Tibial nerve (tissue), 4 donors: ENCODE measurements at regions not wholly inside any gene's neighbourhood (a gene's known extent, or its start where the extent isn't known, plus 50 kb on each side); places are given as distances from the start of the nearest gene placed in this dataset.

Source experiments
- DNase-seq, 2 donors: peaks; one replicate each; pipeline ENCODE4 v3.0.0-alpha.2; 2019; ENCODE audit warnings: low spot score in 2 of 2
- H3K27ac ChIP-seq, 4 donors: fragments of 200-600 bp; sonication (generic) in 3 of 4; one replicate each; pipeline ENCODE4 v1.5.1; 2017 to 2019; ENCODE audit warnings: mild to moderate bottlenecking in 1 of 4
- H3K27me3 ChIP-seq, 2 donors: fragments of 200-600 bp; sonication (generic) in 1 of 2; one replicate each; pipeline versions ENCODE4 v1.5.1 to v1.6.0; 2017 to 2019
- H3K36me3 ChIP-seq, 3 donors: fragments of 200-600 bp; sonication (generic); one replicate each; pipeline ENCODE4 v1.5.1; 2018 to 2019
- H3K4me1 ChIP-seq, 4 donors: fragments of 200-600 bp; sonication (generic) in 3 of 4; one replicate each; pipeline ENCODE4 v1.5.1; 2017 to 2019
- H3K4me3 ChIP-seq, 4 donors: fragments of 200-600 bp; sonication (generic) in 3 of 4; one replicate each; pipeline ENCODE4 v1.5.1; 2017 to 2019; ENCODE audit warnings: mild to moderate bottlenecking in 1 of 4, moderate library complexity in 1 of 4
- H3K9me3 ChIP-seq, 4 donors: fragments of 200-600 bp; sonication (generic) in 3 of 4; one replicate each; pipeline ENCODE4 v1.5.1; 2017 to 2019
- EP300 ChIP-seq, 2 donors: sonication (generic); formaldehyde crosslinking; IDR thresholded peaks; one replicate each; pipeline ENCODE4 v1.6.1; 2017; ENCODE audit warnings: antibody characterized with exemption in 2 of 2, mild to moderate bottlenecking in 1 of 2
- POLR2A ChIP-seq, 2 donors: fragments of 450-650 bp; IDR thresholded peaks; one replicate each; pipeline ENCODE4 v1.6.1; 2017; ENCODE audit warnings: antibody characterized with exemption in 2 of 2, mild to moderate bottlenecking in 2 of 2, moderate library complexity in 2 of 2
- WGBS, 2 donors: methylation state at CpG; one replicate each; pipeline ENCODE4 v1.1.5; 2018; 5-methylcytosine and 5-hydroxymethylcytosine counted together
- TF ChIP-seq, protein P1 (sequence below), 5 experiments: fragments of 200-600 bp in 3 of 5; fragments of 450-650 bp in 2 of 5; sonication (generic) in 3 of 5; IDR thresholded peaks; one replicate each; pipeline ENCODE4 v1.5.1; 2016 to 2019; ENCODE audit warnings: antibody characterized with exemption in 5 of 5, mild to moderate bottlenecking in 3 of 5, moderate library complexity in 2 of 5

DNA sequence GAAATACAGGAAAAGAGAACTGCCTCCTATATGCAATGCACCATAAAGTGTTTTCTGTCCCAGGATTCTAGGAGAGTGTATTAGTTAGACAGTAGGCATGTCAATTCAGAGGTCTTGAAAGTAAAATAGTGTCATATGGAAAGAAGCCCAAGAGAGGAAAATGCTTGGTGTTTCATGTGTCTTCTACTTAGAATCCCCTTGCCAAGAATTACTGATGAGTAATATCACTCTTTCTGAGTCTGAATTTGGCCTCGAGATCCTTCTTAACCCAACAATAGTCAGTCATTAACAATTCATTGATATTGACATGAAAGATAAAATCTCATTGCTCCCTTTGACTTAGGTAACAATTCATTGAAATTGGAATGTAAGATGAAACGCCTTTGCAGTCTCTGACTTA is 972.2 kb downstream of the TTLL7 start:
- H3K4me3 ChIP-seq, result no peak overlapping the region
- H3K27me3 ChIP-seq, result no peaks in the 10 kb centered on the region
- DNase-seq, result no peak
- no peaks in the 10 kb centered on the region for H3K9me3 ChIP-seq
- 68 to 70% methylated on average over 2 of the region's 2 CpGs for WGBS, 2 donors
- peaks cover 0 to 6% (median 0%) of the 10 kb centered on the region in 4 donors for H3K4me1 ChIP-seq
- no peaks in the 10 kb centered on the region for H3K36me3 ChIP-seq
- no peak for TF ChIP-seq EP300 (IDR thresholded peaks at IDR 0.05)
- no peak for TF ChIP-seq POLR2A (IDR thresholded peaks at IDR 0.05)
- TF ChIP-seq, protein P1, sequence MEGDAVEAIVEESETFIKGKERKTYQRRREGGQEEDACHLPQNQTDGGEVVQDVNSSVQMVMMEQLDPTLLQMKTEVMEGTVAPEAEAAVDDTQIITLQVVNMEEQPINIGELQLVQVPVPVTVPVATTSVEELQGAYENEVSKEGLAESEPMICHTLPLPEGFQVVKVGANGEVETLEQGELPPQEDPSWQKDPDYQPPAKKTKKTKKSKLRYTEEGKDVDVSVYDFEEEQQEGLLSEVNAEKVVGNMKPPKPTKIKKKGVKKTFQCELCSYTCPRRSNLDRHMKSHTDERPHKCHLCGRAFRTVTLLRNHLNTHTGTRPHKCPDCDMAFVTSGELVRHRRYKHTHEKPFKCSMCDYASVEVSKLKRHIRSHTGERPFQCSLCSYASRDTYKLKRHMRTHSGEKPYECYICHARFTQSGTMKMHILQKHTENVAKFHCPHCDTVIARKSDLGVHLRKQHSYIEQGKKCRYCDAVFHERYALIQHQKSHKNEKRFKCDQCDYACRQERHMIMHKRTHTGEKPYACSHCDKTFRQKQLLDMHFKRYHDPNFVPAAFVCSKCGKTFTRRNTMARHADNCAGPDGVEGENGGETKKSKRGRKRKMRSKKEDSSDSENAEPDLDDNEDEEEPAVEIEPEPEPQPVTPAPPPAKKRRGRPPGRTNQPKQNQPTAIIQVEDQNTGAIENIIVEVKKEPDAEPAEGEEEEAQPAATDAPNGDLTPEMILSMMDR (IDR thresholded peaks at IDR 0.05), result no peak
- H3K27ac ChIP-seq, result no peak overlapping the region

DNA sequence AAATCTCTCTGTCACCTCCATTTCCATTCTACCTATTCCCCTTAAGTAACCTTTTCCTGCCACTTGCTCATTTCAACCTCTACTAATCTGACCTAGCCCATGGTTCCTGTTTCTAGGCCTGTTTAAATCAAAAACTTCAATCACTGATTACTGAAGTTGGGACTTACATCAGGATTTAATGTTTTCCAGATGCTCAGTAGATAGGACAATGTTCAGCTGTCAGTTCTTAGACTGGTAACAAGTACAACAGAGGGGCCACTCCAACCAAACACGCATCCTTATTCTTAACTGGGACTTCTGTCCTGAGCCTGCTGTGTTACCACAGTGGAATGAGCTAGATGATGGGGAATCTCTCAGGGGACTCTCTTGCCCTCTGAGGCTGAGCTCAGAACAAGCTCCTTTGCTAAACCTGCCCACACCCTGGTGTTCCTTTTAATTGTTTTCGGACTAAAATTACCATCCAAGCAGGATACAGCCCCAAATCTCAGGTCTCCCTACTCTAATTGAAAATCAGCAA is 974.6 kb downstream of the TTLL7 start:
- TF ChIP-seq POLR2A (IDR thresholded peaks at IDR 0.05), result no peak
- no peak for TF ChIP-seq EP300 (IDR thresholded peaks at IDR 0.05)
- TF ChIP-seq, protein P1 (IDR thresholded peaks at IDR 0.05), result no peak
- Histone ChIP-seq H3K4me1 (peaks cover 0 to 6% (median 0%) of the 10 kb centered on the region in 4 donors), H3K36me3 (no peaks in the 10 kb centered on the region), H3K9me3 (peaks cover 0 to 9% (median 4%) of the 10 kb centered on the region in 4 donors), H3K4me3 (no peak overlapping the region), H3K27ac (no peak overlapping the region), H3K27me3 (no peaks in the 10 kb centered on the region)
- 82 to 90% methylated on average over 2 of the region's 2 CpGs for WGBS, 2 donors
- no peak for DNase-seq

DNA sequence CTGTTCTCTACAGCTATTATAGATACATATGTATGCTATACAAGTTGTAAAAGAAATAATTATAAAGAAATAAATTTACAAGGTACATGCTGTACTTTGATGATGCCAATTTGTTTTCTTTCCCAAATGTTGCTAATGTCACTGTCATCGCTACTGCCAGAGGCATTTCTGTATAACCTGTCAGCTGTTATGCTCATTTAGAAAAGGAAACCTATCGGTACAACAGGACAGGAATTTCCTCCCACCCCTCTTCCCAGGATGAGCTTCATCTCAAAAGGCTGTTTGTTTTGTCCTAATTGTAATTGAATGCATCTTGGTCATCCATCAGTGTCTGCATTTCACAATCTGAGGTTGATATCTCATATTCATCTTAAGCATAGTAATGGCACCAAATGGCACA is 975.7 kb downstream of the TTLL7 start:
- no peak for TF ChIP-seq EP300 (IDR thresholded peaks at IDR 0.05)
- TF ChIP-seq, protein P1 (IDR thresholded peaks at IDR 0.05), result no peak
- TF ChIP-seq POLR2A (IDR thresholded peaks at IDR 0.05), result no peak
- no peaks in the 10 kb centered on the region for H3K27me3 ChIP-seq
- peaks cover 0 to 9% (median 4%) of the 10 kb centered on the region in 4 donors for H3K9me3 ChIP-seq
- DNase-seq, result no peak
- H3K27ac ChIP-seq, result no peak overlapping the region
- peaks cover 0 to 6% (median 0%) of the 10 kb centered on the region in 4 donors for H3K4me1 ChIP-seq
- H3K4me3 ChIP-seq, result no peak overlapping the region
- no peaks in the 10 kb centered on the region for H3K36me3 ChIP-seq
- WGBS, 2 donors, result 88 to 90% methylated on average over 2 of the region's 2 CpGs

DNA sequence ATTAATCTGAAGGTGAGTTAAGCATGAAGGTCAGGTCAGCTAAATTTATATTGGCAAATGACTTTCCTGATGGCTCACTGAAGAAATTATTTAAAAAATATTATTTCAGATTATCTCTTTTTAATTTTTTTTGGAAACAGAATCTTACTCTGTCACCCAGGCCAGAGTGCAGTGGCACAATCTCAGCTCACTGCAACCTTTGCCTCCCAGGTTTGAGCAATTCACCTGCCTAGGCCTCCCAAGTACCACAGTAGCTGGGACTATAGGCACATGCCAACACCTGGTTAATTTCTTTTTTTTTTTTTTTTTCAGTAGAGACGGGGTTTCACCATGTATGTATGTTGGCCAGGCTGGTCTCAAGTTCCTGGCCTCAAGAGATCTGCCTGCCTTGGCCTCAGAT is 976.7 kb downstream of the TTLL7 start:
- Histone ChIP-seq H3K27me3 (no peaks in the 10 kb centered on the region), H3K27ac (no peak overlapping the region), H3K9me3 (peaks cover 0 to 9% (median 4%) of the 10 kb centered on the region in 4 donors), H3K4me1 (peaks cover 0 to 6% (median 0%) of the 10 kb centered on the region in 4 donors), H3K36me3 (no peaks in the 10 kb centered on the region), H3K4me3 (no peak overlapping the region)
- TF ChIP-seq EP300 (IDR thresholded peaks at IDR 0.05), result no peak
- TF ChIP-seq POLR2A (IDR thresholded peaks at IDR 0.05), result no peak
- TF ChIP-seq, protein P1 (IDR thresholded peaks at IDR 0.05), result no peak
- WGBS, 2 donors, result 94 to 100% methylated on average over 1 of the region's 1 CpG
- DNase-seq, result no peak

DNA sequence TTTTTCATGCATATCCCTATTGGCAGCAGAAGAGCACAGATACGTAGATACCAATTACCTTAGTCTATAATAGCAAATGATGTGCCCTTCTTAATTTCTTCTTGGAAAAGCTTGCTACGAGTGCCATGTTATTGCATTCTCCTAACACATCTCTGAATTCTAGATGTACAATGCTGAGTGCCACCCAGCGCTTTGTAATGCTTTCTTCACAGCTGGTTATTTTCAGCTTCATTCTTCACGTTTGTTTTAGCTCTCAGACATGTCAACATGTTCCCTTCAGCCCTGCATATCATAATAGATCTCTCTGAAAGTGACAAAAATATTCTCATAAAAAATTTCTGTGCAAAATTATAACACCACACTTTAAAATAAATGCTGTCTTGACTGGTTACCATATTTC is 981.2 kb downstream of the TTLL7 start:
- no peak for TF ChIP-seq POLR2A (IDR thresholded peaks at IDR 0.05)
- TF ChIP-seq EP300 (IDR thresholded peaks at IDR 0.05), result no peak
- TF ChIP-seq, protein P1 (IDR thresholded peaks at IDR 0.05), result no peak
- no peak overlapping the region for H3K4me3 ChIP-seq
- H3K36me3 ChIP-seq, result no peaks in the 10 kb centered on the region
- no peaks in the 10 kb centered on the region for H3K27me3 ChIP-seq
- no peak overlapping the region for H3K27ac ChIP-seq
- H3K9me3 ChIP-seq, result peaks cover 0 to 9% (median 4%) of the 10 kb centered on the region in 4 donors
- no peaks in the 10 kb centered on the region for H3K4me1 ChIP-seq
- no peak for DNase-seq
- WGBS, 2 donors, result 89 to 93% methylated on average over 4 of the region's 4 CpGs
